Ectodermal cell (in vitro differentiated cells): ENCODE measurements at regions not wholly inside any gene's neighbourhood (a gene's known extent, or its start where the extent isn't known, plus 50 kb on each side); places are given as distances from the start of the nearest gene placed in this dataset.
A peak's percentile ranks its signal among the peaks of the same experiment; 100 is the strongest.

Source experiments
- H3K27ac ChIP-seq: 2 replicates; pipeline ENCODE4 v1.7.0; 2013; ENCODE audit warnings: mild to moderate bottlenecking, low read depth, low read length; ENCODE audit not compliant: insufficient read depth, poor library complexity, severe bottlenecking
- H3K27me3 ChIP-seq: 2 replicates; pipeline ENCODE4 v1.7.0; 2013; ENCODE audit warnings: mild to moderate bottlenecking, low read length; ENCODE audit not compliant: insufficient read depth, control insufficient read depth, poor library complexity, severe bottlenecking
- H3K36me3 ChIP-seq: one replicate; pipeline ENCODE4 v1.7.0; 2013; ENCODE audit warnings: low read length; ENCODE audit not compliant: control insufficient read depth, insufficient read depth
- H3K4me1 ChIP-seq: one replicate; pipeline ENCODE4 v1.7.0; 2013; ENCODE audit warnings: low read length; ENCODE audit not compliant: control insufficient read depth, insufficient read depth
- H3K4me3 ChIP-seq: 2 replicates; pipeline ENCODE4 v1.7.0; 2013; ENCODE audit warnings: low read depth, low read length, control low read depth; ENCODE audit not compliant: insufficient read depth
- H3K9me3 ChIP-seq: 2 replicates; pipeline ENCODE4 v1.7.0; 2013; ENCODE audit warnings: mild to moderate bottlenecking, low read length, moderate library complexity; ENCODE audit not compliant: control insufficient read depth
- WGBS, 2 experiments: methylation state at CpG; one replicate each; pipeline ENCODE4 v1.1.7; 2013; ENCODE audit warnings: missing lambda C conversion rate in 2 of 2; 5-methylcytosine and 5-hydroxymethylcytosine counted together

DNA sequence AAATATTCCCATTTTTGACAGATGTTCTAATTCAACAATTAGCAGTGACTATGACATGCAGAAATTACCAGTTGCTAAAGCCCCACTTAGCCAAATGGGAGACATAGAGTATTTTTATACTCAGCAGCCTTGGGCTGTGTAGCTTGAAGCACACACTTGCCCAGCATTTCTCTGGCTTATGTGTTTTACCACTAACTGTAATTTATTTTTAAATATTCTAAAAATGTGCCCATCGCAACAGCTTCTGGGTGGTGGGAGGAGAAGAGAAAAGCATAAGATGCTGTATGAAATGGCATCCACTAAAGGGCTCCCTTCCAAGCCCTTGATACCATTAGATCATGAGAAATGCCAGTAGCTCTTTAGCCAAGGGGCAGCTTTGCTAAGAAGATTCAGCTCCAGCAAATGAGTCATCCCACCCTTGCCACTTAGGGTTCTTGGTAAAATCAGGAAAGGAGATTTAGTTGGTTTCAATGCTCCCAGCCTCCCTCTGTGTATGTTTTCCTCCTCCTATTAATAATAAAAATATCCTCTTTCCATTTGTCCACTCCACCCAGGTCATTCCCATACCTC is 462.7 kb upstream of the DEPDC1 start:
- WGBS, 2 experiments, result 100% methylated on average over 1 of the region's 1 CpG; no CpG with 5 or more reads in 1 of the 2 experiments
- H3K4me3 ChIP-seq, result no peak overlapping the region
- no peaks in the 10 kb centered on the region for H3K9me3 ChIP-seq
- no peaks in the 10 kb centered on the region for H3K27me3 ChIP-seq
- peaks cover 8% of the 10 kb centered on the region for H3K4me1 ChIP-seq
- no peak overlapping the region for H3K27ac ChIP-seq
- H3K36me3 ChIP-seq, result no peaks in the 10 kb centered on the region

- Histone ChIP-seq H3K27ac (no peak overlapping the region), H3K9me3 (no peaks in the 10 kb centered on the region), H3K4me3 (no peak overlapping the region), H3K4me1 (peaks cover 8% of the 10 kb centered on the region), H3K27me3 (no peaks in the 10 kb centered on the region), H3K36me3 (no peaks in the 10 kb centered on the region)
- 64 to 69% methylated on average over 1 of the region's 1 CpG for WGBS, 2 experiments
These were observed 464.3 kb upstream of the DEPDC1 start for GRCh38 chr1:68961143-68961542.

DNA sequence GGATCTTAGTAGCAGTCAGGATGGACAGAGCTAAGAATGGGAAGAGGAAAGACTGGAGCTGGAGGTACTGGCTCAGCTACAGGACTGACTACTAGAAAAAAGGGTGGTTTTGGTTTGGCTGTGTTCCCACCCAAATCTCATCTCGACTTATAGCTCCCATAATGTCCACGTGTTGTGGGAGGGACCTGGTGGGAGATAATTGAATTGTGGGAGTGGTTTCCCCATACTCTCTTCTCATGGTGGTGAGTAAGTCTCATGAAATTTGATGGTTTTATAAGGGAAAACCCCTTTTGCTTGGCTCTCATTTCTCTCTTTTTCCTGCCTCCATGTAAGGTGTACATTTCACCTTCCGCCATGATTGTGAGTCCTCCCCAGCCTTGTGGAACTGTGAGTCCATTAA is 466.5 kb upstream of the DEPDC1 start:
- Histone ChIP-seq H3K9me3 (no peaks in the 10 kb centered on the region), H3K36me3 (no peaks in the 10 kb centered on the region), H3K27me3 (no peaks in the 10 kb centered on the region), H3K4me3 (no peak overlapping the region), H3K27ac (no peak overlapping the region), H3K4me1 (peaks cover 8% of the 10 kb centered on the region)
- 61% methylated on average over 3 of the region's 3 CpGs; no CpG with 5 or more reads in 1 of the 2 experiments for WGBS, 2 experiments

GRCh38 chr1:68969441-68969840 is 472.6 kb upstream of the DEPDC1 start:
- Histone ChIP-seq H3K4me3 (no peak overlapping the region), H3K36me3 (no peaks in the 10 kb centered on the region), H3K27ac (no peak overlapping the region), H3K4me1 (peaks cover 11% of the 10 kb centered on the region), H3K27me3 (no peaks in the 10 kb centered on the region), H3K9me3 (no peaks in the 10 kb centered on the region)
- 65 to 73% methylated on average over 4 of the region's 4 CpGs for WGBS, 2 experiments

- no peak overlapping the region for H3K4me3 ChIP-seq
- no peaks in the 10 kb centered on the region for H3K27me3 ChIP-seq
- WGBS, 2 experiments, result 95 to 100% methylated on average over 1 to 2 of the region's 2 CpGs
- no peaks in the 10 kb centered on the region for H3K9me3 ChIP-seq
- no peaks in the 10 kb centered on the region for H3K36me3 ChIP-seq
- H3K4me1 ChIP-seq, result peaks cover 11% of the 10 kb centered on the region
- no peak overlapping the region for H3K27ac ChIP-seq
These were observed 473.7 kb upstream of the DEPDC1 start for GRCh38 chr1:68970571-68970970.

GRCh38 chr1:68973459-68974244 is 476.8 kb upstream of the DEPDC1 start:
- WGBS, 2 experiments, result 90 to 97% methylated on average over 4 to 6 of the region's 6 CpGs
- Histone ChIP-seq H3K4me1 (peaks cover 25% of the 10 kb centered on the region), H3K27ac (no peak overlapping the region), H3K4me3 (no peak overlapping the region), H3K36me3 (no peaks in the 10 kb centered on the region), H3K9me3 (no peaks in the 10 kb centered on the region), H3K27me3 (no peaks in the 10 kb centered on the region)

- no peak overlapping the region for H3K27ac ChIP-seq
- no peaks in the 10 kb centered on the region for H3K9me3 ChIP-seq
- WGBS, 2 experiments, result 88 to 93% methylated on average over 5 of the region's 5 CpGs
These were observed 477.6 kb upstream of the DEPDC1 start for GRCh38 chr1:68974447-68974846.

GRCh38 chr1:68975212-68975933 is 478.5 kb upstream of the DEPDC1 start:
- Histone ChIP-seq H3K27ac (peak overlapping the region; percentile 92), H3K36me3 (no peaks in the 10 kb centered on the region), H3K4me1 (peaks cover 14% of the 10 kb centered on the region), H3K27me3 (no peaks in the 10 kb centered on the region), H3K9me3 (no peaks in the 10 kb centered on the region), H3K4me3 (no peak overlapping the region)
- 69 to 70% methylated on average over 4 of the region's 4 CpGs for WGBS, 2 experiments

More at GRCh38 chr1:68974447-68974846, 477.6 kb upstream of the DEPDC1 start:
- H3K36me3 ChIP-seq, result no peaks in the 10 kb centered on the region
- no peak overlapping the region for H3K4me3 ChIP-seq
- H3K4me1 ChIP-seq, result peaks cover 22% of the 10 kb centered on the region
- H3K27me3 ChIP-seq, result no peaks in the 10 kb centered on the region

- H3K9me3 ChIP-seq, result no peaks in the 10 kb centered on the region
- no peaks in the 10 kb centered on the region for H3K27me3 ChIP-seq
- H3K4me1 ChIP-seq, result peaks cover 14% of the 10 kb centered on the region
- 73 to 90% methylated on average over 3 to 4 of the region's 4 CpGs for WGBS, 2 experiments
- no peaks in the 10 kb centered on the region for H3K36me3 ChIP-seq
- H3K4me3 ChIP-seq, result no peak overlapping the region
- H3K27ac ChIP-seq, result peak overlapping the region; percentile 47
These were observed 480.2 kb upstream of the DEPDC1 start for GRCh38 chr1:68976916-68977610.

DNA sequence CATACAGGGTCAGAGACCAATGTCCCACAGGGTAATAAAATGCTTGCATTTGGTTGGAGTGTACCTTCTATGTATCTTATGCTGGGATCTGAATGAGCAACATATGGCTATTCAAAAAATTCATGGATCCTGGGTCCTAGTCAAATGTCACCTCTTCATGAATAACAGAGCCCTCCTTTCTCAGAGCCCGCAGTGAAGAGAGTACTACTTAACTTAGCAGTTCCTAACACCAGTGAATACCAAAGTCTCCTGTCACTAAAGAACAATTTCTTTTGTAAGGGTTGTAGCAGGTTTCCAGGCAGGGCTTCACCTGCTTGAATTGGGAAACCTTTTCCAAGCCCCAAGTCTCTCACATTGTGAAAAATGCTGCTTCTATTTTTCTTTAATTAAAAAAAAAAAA is 483.0 kb upstream of the DEPDC1 start:
- H3K4me3 ChIP-seq, result no peak overlapping the region
- no peak overlapping the region for H3K27ac ChIP-seq
- no peaks in the 10 kb centered on the region for H3K36me3 ChIP-seq
- WGBS, 2 experiments, result 22 to 38% methylated on average over 1 of the region's 1 CpG
- no peaks in the 10 kb centered on the region for H3K9me3 ChIP-seq
- H3K4me1 ChIP-seq, result peaks cover 14% of the 10 kb centered on the region
- H3K27me3 ChIP-seq, result no peaks in the 10 kb centered on the region
